Loucy (cell line): ENCODE measurements at regions not wholly inside any gene's neighbourhood (a gene's known extent, or its start where the extent isn't known, plus 50 kb on each side); places are given as distances from the start of the nearest gene placed in this dataset.

Experiments
- H2AFZ ChIP-seq: fragments of 200-600 bp; sonication (generic); 2 replicates; pipeline ENCODE4 v1.6.0; 2016; ENCODE audit warnings: antibody characterized with exemption, mild to moderate bottlenecking, low read length, moderate library complexity
- H3F3A ChIP-seq: fragments of 200-600 bp; 2 replicates; pipeline ENCODE4 v1.6.0; 2016; ENCODE audit warnings: antibody characterized with exemption, low read depth, mild to moderate bottlenecking
- H3K27me3 ChIP-seq: fragments of 200-600 bp; sonication (generic); 2 replicates; pipeline ENCODE4 v1.6.1; 2014; ENCODE audit warnings: low read length, mild to moderate bottlenecking; ENCODE audit not compliant: insufficient read depth, poor library complexity, severe bottlenecking
- H3K36me3 ChIP-seq: fragments of 200-600 bp; sonication (generic); 2 replicates; pipeline ENCODE4 v1.6.1; 2016; ENCODE audit warnings: low read length; ENCODE audit not compliant: insufficient read depth
- H3K4me1 ChIP-seq: fragments of 200-600 bp; sonication (generic); 2 replicates; pipeline ENCODE4 v1.5.1; 2014; ENCODE audit warnings: low read length, mild to moderate bottlenecking; ENCODE audit not compliant: insufficient read depth, poor library complexity, severe bottlenecking
- H3K4me2 ChIP-seq: fragments of 200-600 bp; sonication (generic); 2 replicates; pipeline ENCODE4 v1.6.0; 2014; ENCODE audit warnings: antibody characterized with exemption, low read length, low read depth, mild to moderate bottlenecking; ENCODE audit not compliant: poor library complexity, severe bottlenecking
- H3K4me3 ChIP-seq: fragments of 200-600 bp; sonication (generic); 2 replicates; pipeline ENCODE4 v1.5.1; 2014; ENCODE audit warnings: low read length, mild to moderate bottlenecking, mixed read lengths; ENCODE audit not compliant: poor library complexity, severe bottlenecking
- H3K79me2 ChIP-seq: fragments of 200-600 bp; sonication (generic); 2 replicates; pipeline ENCODE4 v1.6.1; 2014; ENCODE audit warnings: low read length; ENCODE audit not compliant: insufficient read depth
- H3K9ac ChIP-seq: fragments of 200-600 bp; sonication (generic); 2 replicates; pipeline ENCODE4 v1.6.0; 2014; ENCODE audit warnings: mild to moderate bottlenecking, low read depth, low read length, moderate library complexity; ENCODE audit not compliant: poor library complexity, severe bottlenecking
- H3K9me2 ChIP-seq: fragments of 200-600 bp; sonication (generic); replicated peaks from 2 replicates; pipeline ENCODE4 v1.6.1; 2016; ENCODE audit warnings: low read depth, low read length, mixed read lengths
- H3K9me3 ChIP-seq: fragments of 200-600 bp; sonication (generic); 2 replicates; pipeline ENCODE4 v1.6.1; 2014; ENCODE audit warnings: mild to moderate bottlenecking, antibody characterized with exemption, low read length, low read depth; ENCODE audit not compliant: insufficient read depth
- H4K20me1 ChIP-seq: fragments of 200-600 bp; sonication (generic); 2 replicates; pipeline ENCODE4 v1.6.0; 2014; ENCODE audit warnings: antibody characterized with exemption, low read length, mild to moderate bottlenecking; ENCODE audit not compliant: insufficient read depth, poor library complexity, severe bottlenecking
- CTCF ChIP-seq: fragments of 200-600 bp; sonication (generic); conservative IDR thresholded peaks from 2 replicates; pipeline ENCODE4 v1.5.1; 2014; ENCODE audit warnings: mild to moderate bottlenecking, antibody characterized with exemption, low read length
- EZH2phosphoT487 ChIP-seq: fragments of 200-600 bp; IDR thresholded peaks from 2 replicates; pipeline ENCODE4 v1.6.1; 2018; ENCODE audit warnings: antibody characterized with exemption, mild to moderate bottlenecking, moderate library complexity, borderline replicate concordance

- Histone ChIP-seq H3K79me2 (no peaks in the 10 kb centered on the region), H3F3A (no peaks in the 10 kb centered on the region), H3K4me2 (no peak overlapping the region), H4K20me1 (no peaks in the 10 kb centered on the region), H3K4me1 (no peaks in the 10 kb centered on the region), H3K9ac (no peak overlapping the region), H3K27me3 (peaks cover 5% of the 10 kb centered on the region), H3K9me3 (no peaks in the 10 kb centered on the region), H3K4me3 (no peak overlapping the region), H3K36me3 (no peaks in the 10 kb centered on the region), H2AFZ (no peak overlapping the region), H3K9me2 (no peaks in the 10 kb centered on the region)
- no peak for TF ChIP-seq CTCF
- no peak for TF ChIP-seq EZH2phosphoT487
Measured at GRCh38 chr12:4025181-4026019, 152.2 kb upstream of the PARP11 start.

GRCh38 chr12:4024701-4025100 lies 151.5 kb upstream of the PARP11 start:
- Histone ChIP-seq H3K9me3 (no peaks in the 10 kb centered on the region), H3K9ac (no peak overlapping the region), H3K4me1 (no peaks in the 10 kb centered on the region), H3K79me2 (no peaks in the 10 kb centered on the region), H3K27me3 (no peaks in the 10 kb centered on the region), H3F3A (no peaks in the 10 kb centered on the region), H3K4me2 (no peak overlapping the region), H3K36me3 (no peaks in the 10 kb centered on the region), H4K20me1 (no peaks in the 10 kb centered on the region), H3K9me2 (no peaks in the 10 kb centered on the region), H3K4me3 (no peak overlapping the region), H2AFZ (no peak overlapping the region)
- TF ChIP-seq CTCF (no peak), EZH2phosphoT487 (no peak)

- no peaks in the 10 kb centered on the region for H3K9me3 ChIP-seq
- H3K27me3 ChIP-seq: no peaks in the 10 kb centered on the region
- H3K4me3 ChIP-seq: no peak overlapping the region
- no peak overlapping the region for H3K4me2 ChIP-seq
- H3K79me2 ChIP-seq: no peaks in the 10 kb centered on the region
- no peaks in the 10 kb centered on the region for H3K4me1 ChIP-seq
- TF ChIP-seq EZH2phosphoT487: no peak
- TF ChIP-seq CTCF: no peak
- H3K9ac ChIP-seq: no peak overlapping the region
- no peaks in the 10 kb centered on the region for H3K9me2 ChIP-seq
- no peaks in the 10 kb centered on the region for H4K20me1 ChIP-seq
- H2AFZ ChIP-seq: no peak overlapping the region
- no peaks in the 10 kb centered on the region for H3F3A ChIP-seq
- H3K36me3 ChIP-seq: no peaks in the 10 kb centered on the region
Measured at GRCh38 chr12:4015225-4016091, 142.3 kb upstream of the PARP11 start.
